Activated B cell treated with CpG ODN at 0.5 μM for 24 hours (primary cell): ENCODE measurements at regions not wholly inside any gene's neighbourhood (a gene's known extent, or its start where the extent isn't known, plus 50 kb on each side); places are given as distances from the start of the nearest gene placed in this dataset.

ENCODE experiments used
- ATAC-seq: fragments of 200-7000 bp; cut with Tn5 transposase; one replicate; pipeline ENCODE4 v1.10.0; 2021; ENCODE audit warnings: low read depth, mild to moderate bottlenecking, moderate library complexity
- CTCF ChIA-PET: fragments of 350-600 bp; sonication (Branson Sonifier 250); formaldehyde crosslinking; loops from one replicate; lab custom pipeline; 2021; ENCODE audit warnings: antibody characterized with exemption; lab: Charles Lee
- POLR2A ChIA-PET: fragments of 350-600 bp; sonication (Branson Sonifier 250); formaldehyde crosslinking; loops from one replicate; lab custom pipeline; 2021; ENCODE audit warnings: antibody characterized with exemption; lab: Charles Lee
- DNase-seq: peaks from one replicate; pipeline ENCODE4 v3.0.0; 2022
- H3K27ac Mint-ChIP-seq: one replicate; pipeline ENCODE4 v1.8.0; 2020; ENCODE audit warnings: mixed read lengths
- H3K27me3 Mint-ChIP-seq: one replicate; pipeline ENCODE4 v1.8.0; 2021; ENCODE audit warnings: mixed read lengths
- H3K36me3 Mint-ChIP-seq: one replicate; pipeline ENCODE4 v1.8.0; 2021; ENCODE audit warnings: low read depth, mixed read lengths
- H3K4me1 Mint-ChIP-seq: one replicate; pipeline ENCODE4 v1.8.0; 2021; ENCODE audit warnings: mixed read lengths
- H3K4me3 Mint-ChIP-seq: one replicate; pipeline ENCODE4 v1.8.0; 2020; ENCODE audit warnings: mild to moderate bottlenecking, mixed read lengths
- H3K9me3 Mint-ChIP-seq: one replicate; pipeline ENCODE4 v1.8.0; 2020; ENCODE audit warnings: mixed read lengths
- CTCF ChIP-seq: fragments of 200-600 bp; IDR thresholded peaks from one replicate; pipeline ENCODE4 v1.8.0; 2022; ENCODE audit warnings: antibody characterized with exemption, mild to moderate bottlenecking
- intact Hi-C: fragments of 100-400 bp; cut with micrococcal nuclease; formaldehyde crosslinking; loops from one replicate; pipeline ENCODE4 v1.15.1; 2024

- Mint-ChIP-seq H3K4me3 (no peak overlapping the region), H3K27me3 (peaks cover 3% of the 10 kb centered on the region), H3K4me1 (peaks cover 5% of the 10 kb centered on the region), H3K36me3 (no peaks in the 10 kb centered on the region), H3K27ac (no peak overlapping the region), H3K9me3 (no peaks in the 10 kb centered on the region)
- no peak for TF ChIP-seq CTCF
- DNase-seq: no peak
- ChIA-PET POLR2A (no interaction called here), CTCF (no interaction called here)
- intact Hi-C loops: no loop called here
- no peak for ATAC-seq
These were observed 78.3 kb upstream of the AOAH start for GRCh38 chr7:36802459-36803135.

GRCh38 chr7:36796850-36797536 lies 72.7 kb upstream of the AOAH start:
- ATAC-seq (no peak), DNase-seq (no peak)
- Mint-ChIP-seq H3K36me3 (no peaks in the 10 kb centered on the region), H3K27me3 (no peaks in the 10 kb centered on the region), H3K4me3 (no peak overlapping the region), H3K9me3 (no peaks in the 10 kb centered on the region), H3K27ac (no peak overlapping the region), H3K4me1 (no peaks in the 10 kb centered on the region)
- ChIA-PET POLR2A (no interaction called here), CTCF (no interaction called here)
- intact Hi-C loops: no loop called here
- TF ChIP-seq CTCF: no peak

- ChIA-PET CTCF (interaction anchor here (1.0 to 1.2 kb wide), 2 partner anchors 124 to 308 kb away, joined by 3 to 4 read pairs; no protein-coding TSS in a partner anchor), POLR2A (interaction anchor here (1.2 kb wide), 1 partner anchor 10 kb away, joined by 3 read pairs; no protein-coding TSS in a partner anchor)
- Mint-ChIP-seq H3K4me3 (no peak overlapping the region), H3K36me3 (no peaks in the 10 kb centered on the region), H3K27ac (no peak overlapping the region), H3K9me3 (no peaks in the 10 kb centered on the region), H3K27me3 (no peaks in the 10 kb centered on the region), H3K4me1 (no peaks in the 10 kb centered on the region)
- no peak for ATAC-seq
- intact Hi-C loops: no loop called here
- DNase-seq: no peak
- TF ChIP-seq CTCF: no peak
These were observed 71.2 kb upstream of the AOAH start for GRCh38 chr7:36795451-36796021.

- Mint-ChIP-seq H3K27ac (no peak overlapping the region), H3K4me1 (no peaks in the 10 kb centered on the region), H3K36me3 (no peaks in the 10 kb centered on the region), H3K9me3 (no peaks in the 10 kb centered on the region), H3K27me3 (no peaks in the 10 kb centered on the region), H3K4me3 (no peak overlapping the region)
- TF ChIP-seq CTCF: no peak
- DNase-seq (no peak), ATAC-seq (no peak)
- ChIA-PET POLR2A (interaction anchor here (1.2 kb wide), 1 partner anchor 9 kb away, joined by 3 read pairs; no protein-coding TSS in a partner anchor), CTCF (interaction anchor here (1.0 to 1.2 kb wide), 3 partner anchors 124 to 387 kb away, joined by 3 to 4 read pairs (median 3); no protein-coding TSS in a partner anchor)
- intact Hi-C loops: no loop called here
These were observed 70.4 kb upstream of the AOAH start for GRCh38 chr7:36794689-36795088.

- intact Hi-C loops: no loop called here
- H3K36me3 Mint-ChIP-seq: no peaks in the 10 kb centered on the region
- no peaks in the 10 kb centered on the region for H3K9me3 Mint-ChIP-seq
- ATAC-seq (no peak), DNase-seq (no peak)
- H3K27me3 Mint-ChIP-seq: no peaks in the 10 kb centered on the region
- ChIA-PET POLR2A (no interaction called here), CTCF (no interaction called here)
- no peak overlapping the region for H3K27ac Mint-ChIP-seq
- peaks cover 5% of the 10 kb centered on the region for H3K4me1 Mint-ChIP-seq
- no peak overlapping the region for H3K4me3 Mint-ChIP-seq
- no peak for TF ChIP-seq CTCF
These were observed 68.1 kb upstream of the AOAH start for GRCh38 chr7:36792421-36792820.
